H9 (cell line): ENCODE measurements at regions not wholly inside any gene's neighbourhood (a gene's known extent, or its start where the extent isn't known, plus 50 kb on each side); places are given as distances from the start of the nearest gene placed in this dataset.

Source experiments
- DNase-seq: peaks from one replicate; pipeline ENCODE4 v3.0.0-alpha.2; 2017
- H2AFZ ChIP-seq: one replicate; pipeline ENCODE4 v1.6.1; 2013; ENCODE audit warnings: mild to moderate bottlenecking, low read length, control low read depth, moderate library complexity
- H2AK5ac ChIP-seq: 2 replicates; pipeline ENCODE4 v1.6.1; 2013; ENCODE audit warnings: low read length, control low read depth, mixed read lengths; ENCODE audit not compliant: insufficient read length
- H2BK120ac ChIP-seq: one replicate; pipeline ENCODE4 v1.6.1; 2013; ENCODE audit warnings: low read depth, mild to moderate bottlenecking, low read length, control low read depth, inconsistent platforms; ENCODE audit not compliant: poor library complexity, severe bottlenecking
- H2BK12ac ChIP-seq: 2 replicates; pipeline ENCODE4 v1.6.1; 2013; ENCODE audit warnings: low read length, control low read depth, mixed read lengths, low read depth; ENCODE audit not compliant: insufficient read length
- H2BK15ac ChIP-seq: 2 replicates; pipeline ENCODE4 v1.6.1; 2013; ENCODE audit warnings: low read depth, low read length, control low read depth
- H2BK20ac ChIP-seq: one replicate; pipeline ENCODE4 v1.6.1; 2013; ENCODE audit warnings: low read depth, mild to moderate bottlenecking, low read length, control low read depth, inconsistent platforms; ENCODE audit not compliant: poor library complexity, severe bottlenecking
- H2BK5ac ChIP-seq: 2 replicates; pipeline ENCODE4 v1.6.1; 2013; ENCODE audit warnings: low read length, control low read depth, mixed read lengths; ENCODE audit not compliant: insufficient read length
- H3K14ac ChIP-seq: 2 replicates; pipeline ENCODE4 v1.6.1; 2013; ENCODE audit warnings: low read length, control low read depth; ENCODE audit not compliant: insufficient read depth
- H3K18ac ChIP-seq: 2 replicates; pipeline ENCODE4 v1.6.1; 2013; ENCODE audit warnings: low read depth, mild to moderate bottlenecking, mixed read lengths, low read length, control low read depth; ENCODE audit not compliant: insufficient read length
- H3K23ac ChIP-seq: 2 replicates; pipeline ENCODE4 v1.6.1; 2013; ENCODE audit warnings: low read length, control low read depth, mixed read lengths, low read depth; ENCODE audit not compliant: insufficient read length
- H3K23me2 ChIP-seq: 2 replicates; pipeline ENCODE4 v1.6.1; 2013; ENCODE audit warnings: low read depth, mild to moderate bottlenecking, mixed read lengths, low read length, control low read depth; ENCODE audit not compliant: insufficient read length, poor library complexity, severe bottlenecking
- H3K27ac ChIP-seq: 2 replicates; pipeline ENCODE4 v1.5.1; 2013; ENCODE audit warnings: low read length, control low read depth, mixed read lengths, low read depth; ENCODE audit not compliant: insufficient read length
- H3K27me3 ChIP-seq: 2 replicates; pipeline ENCODE4 v1.6.1; 2013; ENCODE audit warnings: low read length, control low read depth, inconsistent platforms; ENCODE audit not compliant: insufficient read depth
- H3K4ac ChIP-seq: 2 replicates; pipeline ENCODE4 v1.6.1; 2013; ENCODE audit warnings: low read depth, mild to moderate bottlenecking, control low read depth, inconsistent platforms, low read length, moderate library complexity
- H3K4me1 ChIP-seq: 2 replicates; pipeline ENCODE4 v1.6.1; 2013; ENCODE audit warnings: low read length, control low read depth, inconsistent platforms; ENCODE audit not compliant: insufficient read depth
- H3K4me2 ChIP-seq: 2 replicates; pipeline ENCODE4 v1.6.1; 2013; ENCODE audit warnings: low read length, control low read depth, mixed read lengths; ENCODE audit not compliant: insufficient read length, insufficient read depth
- H3K56ac ChIP-seq: 2 replicates; pipeline ENCODE4 v1.6.1; 2013; ENCODE audit warnings: low read depth, mild to moderate bottlenecking, mixed read lengths, low read length, control low read depth; ENCODE audit not compliant: insufficient read length
- H3K79me1 ChIP-seq: 2 replicates; pipeline ENCODE4 v1.6.1; 2013; ENCODE audit warnings: low read depth, mild to moderate bottlenecking, moderate library complexity, low read length, control low read depth, inconsistent platforms; ENCODE audit not compliant: insufficient read depth, poor library complexity, severe bottlenecking
- H3K79me2 ChIP-seq: 2 replicates; pipeline ENCODE4 v1.6.1; 2013; ENCODE audit warnings: low read length, control low read depth, inconsistent platforms; ENCODE audit not compliant: insufficient read depth
- H3K9ac ChIP-seq: 2 replicates; pipeline ENCODE4 v1.6.1; 2013; ENCODE audit warnings: low read length, control low read depth, mixed read lengths; ENCODE audit not compliant: insufficient read length; ENCODE audit errors: extremely low read depth
- H3K9me3 ChIP-seq: one replicate; pipeline ENCODE4 v1.6.1; 2013; ENCODE audit warnings: low read depth, low read length, inconsistent platforms; ENCODE audit not compliant: control insufficient read depth
- H3T11ph ChIP-seq: one replicate; pipeline ENCODE4 v1.6.1; 2013; ENCODE audit warnings: mild to moderate bottlenecking, low read length, control low read depth, inconsistent platforms
- H4K20me1 ChIP-seq: one replicate; pipeline ENCODE4 v1.6.1; 2013; ENCODE audit not compliant: control insufficient read depth, insufficient read length, insufficient read depth
- H4K5ac ChIP-seq: 2 replicates; pipeline ENCODE4 v1.6.1; 2013; ENCODE audit warnings: low read depth, mild to moderate bottlenecking, mixed read lengths, low read length, control low read depth; ENCODE audit not compliant: insufficient read length
- H4K8ac ChIP-seq: replicated peaks from 2 replicates; pipeline ENCODE4 v1.6.1; 2013; ENCODE audit warnings: low read length, control low read depth, mixed read lengths, low read depth; ENCODE audit not compliant: insufficient read length
- H4K91ac ChIP-seq: 2 replicates; pipeline ENCODE4 v1.6.1; 2013; ENCODE audit warnings: low read depth, mild to moderate bottlenecking, moderate library complexity, mixed read lengths, low read length, control low read depth; ENCODE audit not compliant: insufficient read length
- H3K27ac Mint-ChIP-seq, 3 experiments: 2 replicates in 2 of 3; 3 replicates in 1 of 3; pipeline ENCODE4 v1.8.0; 2020 to 2021; ENCODE audit warnings: mixed read lengths in 3 of 3, mild to moderate bottlenecking in 1 of 3, moderate library complexity in 1 of 3
- H3K27me3 Mint-ChIP-seq: 2 replicates; pipeline ENCODE4 v1.8.0; 2021; ENCODE audit warnings: low read depth, mild to moderate bottlenecking, moderate library complexity, mixed read lengths
- H3K36me3 Mint-ChIP-seq, 3 experiments: 2 replicates in 2 of 3; 3 replicates in 1 of 3; pipeline ENCODE4 v1.8.0; 2020 to 2021; ENCODE audit warnings: low read depth in 3 of 3, mixed read lengths in 3 of 3; ENCODE audit not compliant: insufficient read depth in 1 of 3
- H3K4me1 Mint-ChIP-seq, 2 experiments: 2 replicates each; pipeline ENCODE4 v1.8.0; 2020; ENCODE audit warnings: mixed read lengths in 2 of 2
- H3K4me3 Mint-ChIP-seq, 2 experiments: 2 replicates in 1 of 2; 3 replicates in 1 of 2; pipeline ENCODE4 v1.8.0; 2020 to 2021; ENCODE audit warnings: mild to moderate bottlenecking in 2 of 2, mixed read lengths in 2 of 2, moderate library complexity in 1 of 2
- H3K9me3 Mint-ChIP-seq, 2 experiments: 2 replicates in 1 of 2; 3 replicates in 1 of 2; pipeline ENCODE4 v1.8.0; 2020; ENCODE audit warnings: mild to moderate bottlenecking in 2 of 2, mixed read lengths in 2 of 2, moderate library complexity in 1 of 2
- WGBS: extraction: QIAGEN DNeasy Blood & Tissue Kit; methylation state at CpG from one replicate; pipeline ENCODE4 v1.1.7; 2013; ENCODE audit warnings: missing lambda C conversion rate, low lambda C conversion rate, mixed read lengths; ENCODE audit not compliant: insufficient read length; ENCODE audit errors: extremely low coverage; 5-methylcytosine and 5-hydroxymethylcytosine counted together
- TF ChIP-seq, protein P1 (sequence below): fragments of 200-600 bp; sonication (generic); conservative IDR thresholded peaks from 3 replicates; pipeline ENCODE4 v1.8.0; 2021; ENCODE audit warnings: antibody characterized with exemption, mild to moderate bottlenecking

DNA sequence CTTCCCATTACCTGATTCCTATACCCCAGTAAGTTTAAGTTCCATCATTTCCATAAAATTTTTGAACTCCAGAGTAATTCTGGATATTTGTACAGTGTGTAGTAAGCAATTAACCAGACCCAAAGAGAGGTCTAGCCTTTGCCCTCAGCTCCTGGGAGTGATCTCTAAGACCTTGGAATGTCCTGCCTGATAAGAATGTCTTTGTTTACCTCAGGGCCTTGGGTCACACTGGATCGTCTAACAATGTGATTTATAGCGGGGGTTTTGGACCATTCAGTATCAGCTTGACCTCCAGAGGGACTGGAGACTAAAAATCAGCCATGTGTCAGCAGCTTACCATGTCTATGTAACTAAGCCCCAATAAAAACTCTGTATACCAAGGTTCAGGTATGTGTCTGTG is 330.9 kb upstream of the PPP1R2C start:
- Histone ChIP-seq H3K4ac (no peak overlapping the region), H2BK20ac (no peak overlapping the region), H3K23ac (no peak overlapping the region), H4K5ac (no peak overlapping the region), H3K4me2 (no peak overlapping the region), H3K14ac (no peak overlapping the region), H3T11ph (no peak overlapping the region), H3K9me3 (no peaks in the 10 kb centered on the region), H3K79me2 (no peaks in the 10 kb centered on the region), H3K79me1 (no peaks in the 10 kb centered on the region), H3K56ac (no peak overlapping the region), H2AFZ (no peak overlapping the region), H2BK120ac (no peak overlapping the region), H4K8ac (no peak overlapping the region), H3K9ac (no peak overlapping the region), H2AK5ac (no peak overlapping the region), H3K23me2 (no peaks in the 10 kb centered on the region), H4K20me1 (no peaks in the 10 kb centered on the region), H2BK5ac (no peak overlapping the region), H3K27me3 (no peaks in the 10 kb centered on the region), H3K4me1 (no peaks in the 10 kb centered on the region), H2BK15ac (no peak overlapping the region), H2BK12ac (no peak overlapping the region), H4K91ac (no peak overlapping the region), H3K27ac (no peak overlapping the region), H3K18ac (no peak overlapping the region)
- Mint-ChIP-seq H3K27ac (no peak overlapping the region), H3K4me1 (peaks cover 6 to 10% of the 10 kb centered on the region in 2 experiments), H3K9me3 (peaks cover 0 to 37% of the 10 kb centered on the region in 2 experiments; a peak in 4 of 5 replicates), H3K27me3 (no peaks in the 10 kb centered on the region), H3K4me3 (no peak overlapping the region), H3K36me3 (peaks cover 0 to 7% (median 0%) of the 10 kb centered on the region in 3 experiments; a peak in 3 of 7 replicates)
- WGBS: no CpG with 5 or more reads among the region's 2 CpGs
- TF ChIP-seq, protein P1, sequence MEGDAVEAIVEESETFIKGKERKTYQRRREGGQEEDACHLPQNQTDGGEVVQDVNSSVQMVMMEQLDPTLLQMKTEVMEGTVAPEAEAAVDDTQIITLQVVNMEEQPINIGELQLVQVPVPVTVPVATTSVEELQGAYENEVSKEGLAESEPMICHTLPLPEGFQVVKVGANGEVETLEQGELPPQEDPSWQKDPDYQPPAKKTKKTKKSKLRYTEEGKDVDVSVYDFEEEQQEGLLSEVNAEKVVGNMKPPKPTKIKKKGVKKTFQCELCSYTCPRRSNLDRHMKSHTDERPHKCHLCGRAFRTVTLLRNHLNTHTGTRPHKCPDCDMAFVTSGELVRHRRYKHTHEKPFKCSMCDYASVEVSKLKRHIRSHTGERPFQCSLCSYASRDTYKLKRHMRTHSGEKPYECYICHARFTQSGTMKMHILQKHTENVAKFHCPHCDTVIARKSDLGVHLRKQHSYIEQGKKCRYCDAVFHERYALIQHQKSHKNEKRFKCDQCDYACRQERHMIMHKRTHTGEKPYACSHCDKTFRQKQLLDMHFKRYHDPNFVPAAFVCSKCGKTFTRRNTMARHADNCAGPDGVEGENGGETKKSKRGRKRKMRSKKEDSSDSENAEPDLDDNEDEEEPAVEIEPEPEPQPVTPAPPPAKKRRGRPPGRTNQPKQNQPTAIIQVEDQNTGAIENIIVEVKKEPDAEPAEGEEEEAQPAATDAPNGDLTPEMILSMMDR: no peak
- no peak for DNase-seq
